Thoracic aorta (tissue), 2 donors: ENCODE measurements at regions not wholly inside any gene's neighbourhood (a gene's known extent, or its start where the extent isn't known, plus 50 kb on each side); places are given as distances from the start of the nearest gene placed in this dataset.

Source experiments
- ATAC-seq: fragments of 150-250 bp; one replicate; pipeline ENCODE4 v1.8.0; 2017; ENCODE audit warnings: low read depth; ENCODE audit not compliant: insufficient number of reproducible peaks, low FRiP score
- DNase-seq: peaks from one replicate; pipeline ENCODE4 v3.0.0-alpha.2; 2020; ENCODE audit warnings: low spot score
- H3K27ac ChIP-seq, 2 donors: fragments of 200-600 bp; sonication (generic); 1 replicate in 1 of 2; 2 replicates in 1 of 2; pipeline ENCODE4 v1.5.1; 2016; ENCODE audit warnings: mild to moderate bottlenecking in 2 of 2, moderate library complexity in 2 of 2
- H3K27me3 ChIP-seq: fragments of 200-600 bp; sonication (generic); replicated peaks from 2 replicates; pipeline ENCODE4 v1.6.0; 2016; ENCODE audit warnings: mild to moderate bottlenecking; ENCODE audit not compliant: insufficient read depth
- H3K36me3 ChIP-seq: fragments of 200-600 bp; sonication (generic); one replicate; pipeline ENCODE4 v1.5.1; 2016
- H3K4me1 ChIP-seq, 2 donors: fragments of 200-600 bp; sonication (generic); 1 replicate in 1 of 2; 2 replicates in 1 of 2; pipeline versions ENCODE4 v1.5.1 to v1.6.0; 2016; ENCODE audit warnings: low read depth in 2 of 2, mild to moderate bottlenecking in 1 of 2; ENCODE audit not compliant: control insufficient read depth in 1 of 2
- H3K4me3 ChIP-seq: fragments of 200-600 bp; sonication (generic); 2 replicates; pipeline ENCODE4 v1.5.1; 2016; ENCODE audit warnings: mild to moderate bottlenecking
- H3K9me3 ChIP-seq: fragments of 200-600 bp; sonication (generic); 2 replicates; pipeline ENCODE4 v1.5.1; 2016
- TF ChIP-seq, protein P1 (sequence below): fragments of 200-600 bp; sonication (generic); IDR thresholded peaks from one replicate; pipeline ENCODE4 v1.5.1; 2019; ENCODE audit warnings: antibody characterized with exemption

GRCh38 chr7:25860275-25861163 lies 291.5 kb upstream of the NFE2L3 start:
- ATAC-seq (no peak), DNase-seq (no peak)
- TF ChIP-seq, protein P1, sequence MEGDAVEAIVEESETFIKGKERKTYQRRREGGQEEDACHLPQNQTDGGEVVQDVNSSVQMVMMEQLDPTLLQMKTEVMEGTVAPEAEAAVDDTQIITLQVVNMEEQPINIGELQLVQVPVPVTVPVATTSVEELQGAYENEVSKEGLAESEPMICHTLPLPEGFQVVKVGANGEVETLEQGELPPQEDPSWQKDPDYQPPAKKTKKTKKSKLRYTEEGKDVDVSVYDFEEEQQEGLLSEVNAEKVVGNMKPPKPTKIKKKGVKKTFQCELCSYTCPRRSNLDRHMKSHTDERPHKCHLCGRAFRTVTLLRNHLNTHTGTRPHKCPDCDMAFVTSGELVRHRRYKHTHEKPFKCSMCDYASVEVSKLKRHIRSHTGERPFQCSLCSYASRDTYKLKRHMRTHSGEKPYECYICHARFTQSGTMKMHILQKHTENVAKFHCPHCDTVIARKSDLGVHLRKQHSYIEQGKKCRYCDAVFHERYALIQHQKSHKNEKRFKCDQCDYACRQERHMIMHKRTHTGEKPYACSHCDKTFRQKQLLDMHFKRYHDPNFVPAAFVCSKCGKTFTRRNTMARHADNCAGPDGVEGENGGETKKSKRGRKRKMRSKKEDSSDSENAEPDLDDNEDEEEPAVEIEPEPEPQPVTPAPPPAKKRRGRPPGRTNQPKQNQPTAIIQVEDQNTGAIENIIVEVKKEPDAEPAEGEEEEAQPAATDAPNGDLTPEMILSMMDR: no peak
- Histone ChIP-seq H3K27me3 (peaks cover 35% of the 10 kb centered on the region), H3K9me3 (no peaks in the 10 kb centered on the region), H3K4me3 (no peak overlapping the region), H3K27ac (no peak overlapping the region), H3K4me1 (peaks cover 0 to 12% of the 10 kb centered on the region in 2 donors), H3K36me3 (no peaks in the 10 kb centered on the region)

GRCh38 chr7:25861164-25861496 lies 290.9 kb upstream of the NFE2L3 start:
- DNase-seq: no peak
- TF ChIP-seq, protein P1: no peak

GRCh38 chr7:25861601-25862260 lies 290.3 kb upstream of the NFE2L3 start:
- ATAC-seq (no peak), DNase-seq (no peak)
- Histone ChIP-seq H3K27me3 (peaks cover 47% of the 10 kb centered on the region), H3K27ac (no peak overlapping the region), H3K9me3 (no peaks in the 10 kb centered on the region), H3K36me3 (no peaks in the 10 kb centered on the region), H3K4me3 (peak overlapping the region; percentile 45), H3K4me1 (peaks cover 0 to 12% of the 10 kb centered on the region in 2 donors)
- TF ChIP-seq, protein P1: no peak

More at GRCh38 chr7:25861164-25861496, 290.9 kb upstream of the NFE2L3 start:
- Histone ChIP-seq H3K4me1 (peaks cover 0 to 12% of the 10 kb centered on the region in 2 donors), H3K27me3 (peaks cover 41% of the 10 kb centered on the region), H3K9me3 (no peaks in the 10 kb centered on the region), H3K4me3 (no peak overlapping the region), H3K27ac (no peak overlapping the region), H3K36me3 (no peaks in the 10 kb centered on the region)
- no peak for ATAC-seq

- Histone ChIP-seq H3K27ac (no peak overlapping the region), H3K9me3 (no peaks in the 10 kb centered on the region), H3K4me1 (peaks cover 0 to 10% of the 10 kb centered on the region in 2 donors), H3K36me3 (no peaks in the 10 kb centered on the region), H3K27me3 (peaks cover 49% of the 10 kb centered on the region), H3K4me3 (peak overlapping the region; percentile 45)
- ATAC-seq (peak; percentile 88), DNase-seq (no peak)
- TF ChIP-seq, protein P1: no peak
Measured at GRCh38 chr7:25862261-25863004, 289.6 kb upstream of the NFE2L3 start.
